Keratinocyte (primary cell): ENCODE measurements at regions not wholly inside any gene's neighbourhood (a gene's known extent, or its start where the extent isn't known, plus 50 kb on each side); places are given as distances from the start of the nearest gene placed in this dataset.

Experiments
- DNase-seq: peaks from one replicate; pipeline ENCODE4 v3.0.0-alpha.2; 2011; ENCODE audit warnings: low read depth, missing footprints, low spot score
- FAIRE-seq: peaks from 2 replicates; lab custom pipeline; 2011; peaks lifted over from hg19 to GRCh38; lab: Jason Lieb, UNC
- H2AFZ ChIP-seq: 2 replicates; pipeline ENCODE4 v1.6.0; 2012; ENCODE audit warnings: low read length, control low read depth, inconsistent platforms; ENCODE audit not compliant: control insufficient read depth
- H3K27ac ChIP-seq: 2 replicates; pipeline ENCODE4 v1.5.1; 2011; ENCODE audit warnings: low read length; ENCODE audit not compliant: control insufficient read depth, insufficient read depth
- H3K27me3 ChIP-seq: 3 replicates; pipeline ENCODE4 v1.6.0; 2011; ENCODE audit warnings: low read length; ENCODE audit not compliant: control insufficient read depth, insufficient read depth; ENCODE audit errors: extremely low read depth
- H3K36me3 ChIP-seq, 2 experiments: 2 replicates in 1 of 2; 3 replicates in 1 of 2; pipeline ENCODE4 v1.5.1; 2011; ENCODE audit warnings: low read length in 2 of 2, mild to moderate bottlenecking in 1 of 2; ENCODE audit not compliant: control insufficient read depth in 2 of 2, insufficient read depth in 2 of 2; ENCODE audit errors: extremely low read depth in 1 of 2
- H3K4me1 ChIP-seq: 3 replicates; pipeline ENCODE4 v1.5.1; 2011; ENCODE audit warnings: low read length; ENCODE audit not compliant: control insufficient read depth, insufficient read depth; ENCODE audit errors: extremely low read depth
- H3K4me2 ChIP-seq: 3 replicates; pipeline ENCODE4 v1.6.0; 2011; ENCODE audit warnings: low read depth, low read length; ENCODE audit not compliant: control insufficient read depth, insufficient read depth; ENCODE audit errors: extremely low read depth
- H3K4me3 ChIP-seq, 3 experiments: fragments of 200-600 bp in 1 of 3; sonication (generic) in 1 of 3; 2 replicates in 2 of 3; 3 replicates in 1 of 3; pipeline ENCODE4 v1.5.1; 2011 to 2016; ENCODE audit warnings: low read length in 3 of 3, mild to moderate bottlenecking in 3 of 3, control low read depth in 2 of 3, inconsistent platforms in 1 of 3, low read depth in 1 of 3, mixed read lengths in 1 of 3, mixed run types in 1 of 3, moderate library complexity in 1 of 3; ENCODE audit not compliant: control insufficient read depth in 2 of 3, insufficient read depth in 2 of 3; ENCODE audit errors: extremely low read depth in 1 of 3
- H3K79me2 ChIP-seq: 2 replicates; pipeline ENCODE4 v1.6.0; 2012; ENCODE audit warnings: low read length; ENCODE audit not compliant: control insufficient read depth, insufficient read depth
- H3K9ac ChIP-seq: 3 replicates; pipeline ENCODE4 v1.6.0; 2011; ENCODE audit warnings: low read length; ENCODE audit not compliant: control insufficient read depth, insufficient read depth; ENCODE audit errors: extremely low read depth
- H3K9me1 ChIP-seq: 3 replicates; pipeline ENCODE4 v1.6.0; 2011; ENCODE audit warnings: low read length; ENCODE audit not compliant: control insufficient read depth, insufficient read depth; ENCODE audit errors: extremely low read depth
- H3K9me3 ChIP-seq: 2 replicates; pipeline ENCODE4 v1.5.1; 2012; ENCODE audit warnings: low read depth, low read length; ENCODE audit not compliant: control insufficient read depth
- H4K20me1 ChIP-seq: 3 replicates; pipeline ENCODE4 v1.6.0; 2011; ENCODE audit warnings: low read length; ENCODE audit not compliant: control insufficient read depth, insufficient read depth; ENCODE audit errors: extremely low read depth
- CTCF ChIP-seq, 3 experiments: IDR thresholded peaks in 1 of 3; conservative IDR thresholded peaks in 1 of 3; optimal IDR thresholded peaks in 1 of 3; 2 replicates in 2 of 3; 3 replicates in 1 of 3; pipeline versions ENCODE3 to v1.5.1; 2011; ENCODE audit warnings: low read length in 3 of 3, mild to moderate bottlenecking in 3 of 3, moderate library complexity in 2 of 3, control low read depth in 1 of 3, inconsistent platforms in 1 of 3; ENCODE audit not compliant: insufficient read depth in 2 of 3; ENCODE audit errors: extremely low read depth in 1 of 3
- EZH2 ChIP-seq: IDR thresholded peaks from one replicate; pipeline ENCODE4 v1.6.1; 2012; ENCODE audit warnings: inconsistent platforms, mild to moderate bottlenecking, low read length, moderate library complexity
- dilution Hi-C: fragments of 300-500 bp; cut with MboI; formaldehyde crosslinking; loops from one replicate; pipeline ENCODE4 v1.7.0; 2020; ENCODE audit warnings: low sequenced_read_pairs; ENCODE audit not compliant: extremely low pct_ligation_motif_present

- Histone ChIP-seq H4K20me1 (no peaks in the 10 kb centered on the region), H3K79me2 (no peaks in the 10 kb centered on the region), H3K4me1 (no peaks in the 10 kb centered on the region), H3K9me3 (no peaks in the 10 kb centered on the region), H3K4me2 (no peak overlapping the region), H3K4me3 (no peak overlapping the region), H3K9ac (no peak overlapping the region), H2AFZ (no peak overlapping the region), H3K27me3 (no peaks in the 10 kb centered on the region), H3K9me1 (no peaks in the 10 kb centered on the region), H3K27ac (no peak overlapping the region), H3K36me3 (no peaks in the 10 kb centered on the region)
- DNase-seq (no peak), FAIRE-seq (no peak)
- TF ChIP-seq CTCF (optimal IDR thresholded peaks at IDR 0.05 in 1 of 3, IDR thresholded peaks at IDR 0.05 in 1 of 3, conservative IDR thresholded peaks at IDR 0.05 in 1 of 3; ENCODE audit: extremely low read depth in 1 of 3, insufficient read depth in 2 of 3, low read length in 3 of 3) (no peak), EZH2 (no peak)
- dilution Hi-C loops, result no loop called here
Observed at GRCh38 chr6:33949111-33949510, 145.3 kb upstream of the MLN start.

DNA sequence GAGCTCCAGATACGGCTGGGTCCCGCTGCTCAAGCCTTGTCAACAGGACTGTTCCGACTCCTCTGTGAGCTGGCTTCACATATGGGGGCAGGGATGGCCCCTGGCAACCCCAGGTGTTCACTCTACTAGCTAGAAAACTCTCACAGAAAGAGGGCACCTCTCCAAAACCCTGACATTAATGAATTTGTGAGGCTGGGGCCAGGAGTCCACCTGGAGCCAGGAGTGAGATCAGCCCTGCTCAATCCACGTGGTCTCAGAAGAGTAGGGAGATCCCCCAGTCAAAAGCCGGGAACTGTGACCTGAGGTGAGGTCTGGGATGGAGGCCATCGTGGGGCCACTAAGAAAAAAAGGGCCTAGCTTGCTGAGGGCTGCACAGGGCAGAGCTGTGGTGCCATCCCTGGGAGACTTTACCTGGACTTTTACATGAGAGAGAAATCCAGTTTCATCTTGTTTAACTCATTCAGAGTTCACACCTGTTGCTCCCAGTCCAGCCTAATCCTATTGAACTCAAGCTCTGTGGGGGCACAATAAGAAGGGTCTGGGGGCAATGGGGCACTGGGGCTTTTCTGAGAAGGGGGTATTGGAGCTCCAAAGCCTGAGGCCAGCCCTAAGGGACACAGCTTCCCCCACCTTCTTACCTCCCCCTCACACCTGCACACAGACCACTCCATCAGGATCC, 144.3 kb upstream of the MLN start:
- TF ChIP-seq CTCF (optimal IDR thresholded peaks at IDR 0.05 in 1 of 3, IDR thresholded peaks at IDR 0.05 in 1 of 3, conservative IDR thresholded peaks at IDR 0.05 in 1 of 3; ENCODE audit: extremely low read depth in 1 of 3, insufficient read depth in 2 of 3, low read length in 3 of 3) (no peak), EZH2 (no peak)
- Histone ChIP-seq H3K27ac (no peak overlapping the region), H3K4me1 (no peaks in the 10 kb centered on the region), H3K4me3 (no peak overlapping the region), H2AFZ (no peak overlapping the region), H3K79me2 (no peaks in the 10 kb centered on the region), H3K9me3 (no peaks in the 10 kb centered on the region), H3K4me2 (no peak overlapping the region), H3K9me1 (no peaks in the 10 kb centered on the region), H4K20me1 (no peaks in the 10 kb centered on the region), H3K36me3 (no peaks in the 10 kb centered on the region), H3K9ac (no peak overlapping the region), H3K27me3 (no peaks in the 10 kb centered on the region)
- DNase-seq (no peak), FAIRE-seq (no peak)
- dilution Hi-C loops, result no loop called here
